GM18498 (cell line): ENCODE measurements at regions not wholly inside any gene's neighbourhood (a gene's known extent, or its start where the extent isn't known, plus 50 kb on each side); places are given as distances from the start of the nearest gene placed in this dataset.

Experiments used
- ATAC-seq: cut with Tn5 transposase; IDR thresholded peaks from one replicate; pipeline ENCODE4 v1.9.1; 2021; ENCODE audit warnings: mild to moderate bottlenecking, moderate library complexity; ENCODE audit not compliant: unreplicated experiment

DNA sequence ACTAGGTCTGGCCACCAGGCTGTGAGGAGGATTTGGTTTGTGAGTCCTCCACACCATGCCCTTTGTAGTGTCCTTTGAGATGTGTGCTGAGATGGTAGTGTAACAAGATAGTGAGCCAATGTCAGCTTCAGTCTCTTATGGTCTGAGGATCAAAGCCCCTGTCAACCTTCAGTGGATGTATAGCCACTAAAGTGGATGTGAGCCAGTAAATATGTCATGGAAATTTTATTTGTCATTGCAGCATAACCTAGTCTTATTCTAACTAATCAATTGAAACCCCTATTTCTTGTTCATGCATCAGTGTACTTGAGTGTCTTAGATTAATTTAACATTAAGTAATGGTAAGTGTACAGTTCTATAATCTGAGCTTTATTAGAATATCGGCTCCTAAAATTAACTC, 51.0 kb upstream of the WAC start:
- ATAC-seq, result no peak
